Esophagus muscularis mucosa (tissue), 4 donors: ENCODE measurements at regions not wholly inside any gene's neighbourhood (a gene's known extent, or its start where the extent isn't known, plus 50 kb on each side); places are given as distances from the start of the nearest gene placed in this dataset.
A peak's percentile ranks its signal among the peaks of the same experiment; 100 is the strongest.

Experiments used
- DNase-seq: peaks from one replicate; pipeline ENCODE4 v3.0.0-alpha.2; 2017; ENCODE audit errors: extremely low spot score
- H3K27ac ChIP-seq, 4 donors: fragments of 200-600 bp; sonication (generic); replicated peaks in 1 of 4; 1 replicate in 3 of 4; 2 replicates in 1 of 4; pipeline ENCODE4 v1.5.1; 2016 to 2019; ENCODE audit warnings: mild to moderate bottlenecking in 1 of 4
- H3K27me3 ChIP-seq, 4 donors: fragments of 200-600 bp; sonication (generic); one replicate each; pipeline versions ENCODE4 v1.5.1 to v1.6.0; 2016 to 2019
- H3K36me3 ChIP-seq, 4 donors: fragments of 200-600 bp; sonication (generic); one replicate each; pipeline ENCODE4 v1.5.1; 2016 to 2019
- H3K4me1 ChIP-seq, 4 donors: fragments of 200-600 bp; sonication (generic); one replicate each; pipeline ENCODE4 v1.5.1; 2016 to 2019
- H3K4me3 ChIP-seq, 4 donors: fragments of 200-600 bp; sonication (generic); 1 replicate in 2 of 4; 2 replicates in 2 of 4; pipeline ENCODE4 v1.5.1; 2016 to 2019; ENCODE audit warnings: mild to moderate bottlenecking in 4 of 4, moderate library complexity in 1 of 4
- H3K9me3 ChIP-seq, 4 donors: fragments of 200-600 bp; sonication (generic); 1 replicate in 3 of 4; 2 replicates in 1 of 4; pipeline ENCODE4 v1.5.1; 2016 to 2019
- EP300 ChIP-seq: sonication (generic); formaldehyde crosslinking; IDR thresholded peaks from one replicate; pipeline ENCODE4 v1.6.1; 2017; ENCODE audit warnings: antibody characterized with exemption
- POLR2A ChIP-seq: fragments of 450-650 bp; IDR thresholded peaks from one replicate; pipeline ENCODE4 v1.6.1; 2017; ENCODE audit warnings: antibody characterized with exemption, moderate library complexity, mild to moderate bottlenecking, low read depth
- POLR2AphosphoS5 ChIP-seq, 2 donors: sonication (generic); formaldehyde crosslinking; IDR thresholded peaks; one replicate each; pipeline ENCODE4 v1.6.1; 2017; ENCODE audit warnings: antibody characterized with exemption in 2 of 2
- WGBS: methylation state at CpG from one replicate; pipeline ENCODE4 v1.1.5; 2018; 5-methylcytosine and 5-hydroxymethylcytosine counted together
- intact Hi-C: fragments of 100-400 bp; cut with DNase I; formaldehyde crosslinking; loops from one replicate; pipeline ENCODE4 v1.15.1; 2023
- TF ChIP-seq, protein P1 (sequence below), 3 experiments: fragments of 200-600 bp in 2 of 3; fragments of 450-650 bp in 1 of 3; sonication (generic) in 2 of 3; IDR thresholded peaks; one replicate each; pipeline ENCODE4 v1.5.1; 2017 to 2019; ENCODE audit warnings: antibody characterized with exemption in 3 of 3, mild to moderate bottlenecking in 2 of 3, moderate library complexity in 1 of 3

DNA sequence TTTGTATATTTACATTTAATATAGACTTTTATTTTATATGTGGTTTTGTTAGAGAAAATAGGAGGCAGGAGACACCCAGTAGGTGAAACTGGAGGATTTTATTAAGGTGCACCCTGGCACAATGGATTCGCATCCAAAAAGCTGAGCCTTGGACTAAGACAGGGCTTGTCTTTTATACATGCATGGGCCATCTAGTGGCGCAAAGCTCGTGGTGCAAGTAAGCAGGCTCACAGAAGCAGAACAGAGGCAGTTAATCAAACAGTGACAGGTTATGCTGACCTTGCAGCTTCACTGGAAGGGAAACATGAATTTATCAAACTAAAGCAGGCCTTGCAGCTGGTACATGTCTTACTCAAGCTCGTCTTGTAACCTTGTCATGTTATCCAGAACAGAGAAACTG lies 58.8 kb upstream of the ZNF681 start:
- no peak for TF ChIP-seq POLR2A
- TF ChIP-seq, protein P1, sequence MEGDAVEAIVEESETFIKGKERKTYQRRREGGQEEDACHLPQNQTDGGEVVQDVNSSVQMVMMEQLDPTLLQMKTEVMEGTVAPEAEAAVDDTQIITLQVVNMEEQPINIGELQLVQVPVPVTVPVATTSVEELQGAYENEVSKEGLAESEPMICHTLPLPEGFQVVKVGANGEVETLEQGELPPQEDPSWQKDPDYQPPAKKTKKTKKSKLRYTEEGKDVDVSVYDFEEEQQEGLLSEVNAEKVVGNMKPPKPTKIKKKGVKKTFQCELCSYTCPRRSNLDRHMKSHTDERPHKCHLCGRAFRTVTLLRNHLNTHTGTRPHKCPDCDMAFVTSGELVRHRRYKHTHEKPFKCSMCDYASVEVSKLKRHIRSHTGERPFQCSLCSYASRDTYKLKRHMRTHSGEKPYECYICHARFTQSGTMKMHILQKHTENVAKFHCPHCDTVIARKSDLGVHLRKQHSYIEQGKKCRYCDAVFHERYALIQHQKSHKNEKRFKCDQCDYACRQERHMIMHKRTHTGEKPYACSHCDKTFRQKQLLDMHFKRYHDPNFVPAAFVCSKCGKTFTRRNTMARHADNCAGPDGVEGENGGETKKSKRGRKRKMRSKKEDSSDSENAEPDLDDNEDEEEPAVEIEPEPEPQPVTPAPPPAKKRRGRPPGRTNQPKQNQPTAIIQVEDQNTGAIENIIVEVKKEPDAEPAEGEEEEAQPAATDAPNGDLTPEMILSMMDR (IDR thresholded peaks at IDR 0.05): peak; percentile 34 to 45 (median 43)
- TF ChIP-seq POLR2AphosphoS5 (IDR thresholded peaks at IDR 0.05): no peak
- TF ChIP-seq EP300: no peak

DNA sequence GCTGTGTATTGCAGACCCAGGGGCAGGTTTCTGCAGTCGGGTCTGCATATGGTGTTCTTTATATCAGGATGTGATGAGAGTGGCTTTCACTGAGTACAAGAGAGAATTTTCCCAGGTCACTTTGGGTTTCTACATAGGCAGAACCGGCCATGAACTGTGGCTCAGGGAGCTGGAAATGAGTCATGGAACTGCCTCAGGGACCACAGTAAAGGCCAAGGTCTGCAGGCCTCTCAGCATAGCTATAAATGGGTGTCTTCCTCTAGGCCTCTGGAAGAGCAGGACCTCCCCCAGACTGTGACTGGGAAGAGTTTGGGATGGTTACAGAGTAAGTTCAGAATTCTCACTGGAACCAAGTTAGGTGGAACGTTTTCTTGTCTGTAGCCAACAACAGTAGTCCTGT lies 51.8 kb upstream of the ZNF681 start:
- H3K27ac ChIP-seq: no peak overlapping the region
- no peaks in the 10 kb centered on the region for H3K9me3 ChIP-seq
- no peaks in the 10 kb centered on the region for H3K27me3 ChIP-seq
- H3K4me1 ChIP-seq: no peaks in the 10 kb centered on the region
- DNase-seq: no peak
- no peak overlapping the region for H3K4me3 ChIP-seq
- no peaks in the 10 kb centered on the region for H3K36me3 ChIP-seq
- intact Hi-C loops: no loop called here
- 67% methylated on average over 3 of the region's 3 CpGs for WGBS
- TF ChIP-seq POLR2A: no peak
- TF ChIP-seq, protein P1 (IDR thresholded peaks at IDR 0.05): no peak
- no peak for TF ChIP-seq POLR2AphosphoS5 (IDR thresholded peaks at IDR 0.05)
- no peak for TF ChIP-seq EP300

More for the DNA sequence above, 58.8 kb upstream of the ZNF681 start:
- no peaks in the 10 kb centered on the region for H3K27me3 ChIP-seq
- intact Hi-C loops: no loop called here
- no peaks in the 10 kb centered on the region for H3K36me3 ChIP-seq
- no peak overlapping the region for H3K4me3 ChIP-seq
- H3K27ac ChIP-seq: no peak overlapping the region
- no peaks in the 10 kb centered on the region for H3K4me1 ChIP-seq
- H3K9me3 ChIP-seq: peaks cover 0 to 20% (median 1%) of the 10 kb centered on the region in 4 donors
- no peak for DNase-seq
- WGBS: 48% methylated on average over 4 of the region's 4 CpGs
